ES-I3 (cell line): ENCODE measurements at regions not wholly inside any gene's neighbourhood (a gene's known extent, or its start where the extent isn't known, plus 50 kb on each side); places are given as distances from the start of the nearest gene placed in this dataset.
"Not testable (repeated sequence)": the region's sequence is repeated elsewhere in the genome, so short reads cannot be mapped to it uniquely, and the experiment has no call there.

ENCODE experiments used
- H3K36me3 ChIP-seq: 2 replicates; pipeline ENCODE4 v1.6.1; 2013; ENCODE audit warnings: mild to moderate bottlenecking, low read length, control low read depth, moderate library complexity; ENCODE audit not compliant: insufficient read depth
- H3K4me1 ChIP-seq: 2 replicates; pipeline ENCODE4 v1.6.1; 2013; ENCODE audit warnings: mild to moderate bottlenecking, control low read depth, low read length; ENCODE audit not compliant: insufficient read depth
- H3K9ac ChIP-seq: 2 replicates; pipeline ENCODE4 v1.6.1; 2013; ENCODE audit warnings: low read depth, mild to moderate bottlenecking, low read length, moderate library complexity
- H3K9me3 ChIP-seq: 2 replicates; pipeline ENCODE4 v1.6.1; 2013; ENCODE audit warnings: mild to moderate bottlenecking, low read length, moderate library complexity; ENCODE audit not compliant: control insufficient read depth, insufficient read depth

GRCh38 chr6:22126910-22127309 is 169.9 kb downstream of the PRL start:
- Histone ChIP-seq H3K4me1 (no peaks in the 10 kb centered on the region; the same call in 1 of the 2 replicates), H3K36me3 (no peaks in the 10 kb centered on the region; the same call in 1 of the 2 replicates), H3K9ac (no peak overlapping the region), H3K9me3 (peaks cover 3% of the 10 kb centered on the region; the same call in 1 of the 2 replicates)

- Histone ChIP-seq H3K9me3 (peaks cover 3% of the 10 kb centered on the region; the same call in 1 of the 2 replicates), H3K4me1 (no peaks in the 10 kb centered on the region; the same call in 1 of the 2 replicates), H3K36me3 (peaks cover 6% of the 10 kb centered on the region; the same call in 1 of the 2 replicates)
Measured at GRCh38 chr6:22129751-22130150, 167.1 kb downstream of the PRL start.

DNA sequence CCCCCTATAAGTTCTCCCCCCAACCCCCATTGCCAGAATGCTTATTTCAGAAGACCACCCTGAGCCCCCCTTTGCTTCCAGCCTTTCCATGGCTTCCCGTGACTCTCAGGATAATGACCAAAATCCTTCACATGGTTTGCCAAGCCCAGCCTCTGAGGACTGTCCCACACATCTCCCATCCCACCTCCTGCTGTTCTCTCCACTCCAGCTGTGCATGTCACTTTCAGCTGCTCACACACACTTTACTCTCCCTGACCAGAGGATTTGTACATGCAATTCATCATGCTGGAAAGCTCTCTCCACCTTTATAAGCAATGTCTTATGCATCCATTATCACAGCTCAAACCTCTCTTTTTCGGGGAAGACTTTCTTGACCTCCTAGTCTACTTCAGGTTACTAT is 164.2 kb downstream of the PRL start:
- Histone ChIP-seq H3K9me3 (no peaks in the 10 kb centered on the region; the same call in 1 of the 2 replicates), H3K9ac (no peak overlapping the region), H3K36me3 (peaks cover 6% of the 10 kb centered on the region; the same call in 1 of the 2 replicates), H3K4me1 (no peaks in the 10 kb centered on the region; the same call in 1 of the 2 replicates)

More at GRCh38 chr6:22129751-22130150, 167.1 kb downstream of the PRL start:
- no peak overlapping the region for H3K9ac ChIP-seq

GRCh38 chr6:22133357-22133756 is 163.5 kb downstream of the PRL start:
- Histone ChIP-seq H3K4me1 (no peaks in the 10 kb centered on the region; the same call in 1 of the 2 replicates), H3K9ac (no peak overlapping the region), H3K36me3 (peaks cover 6% of the 10 kb centered on the region; the same call in 1 of the 2 replicates)

GRCh38 chr6:22134308-22134707 is 162.5 kb downstream of the PRL start:
- Histone ChIP-seq H3K9me3 (no peaks in the 10 kb centered on the region; the same call in 1 of the 2 replicates), H3K36me3 (peaks cover 6% of the 10 kb centered on the region; the same call in 1 of the 2 replicates), H3K9ac (no peak overlapping the region), H3K4me1 (no peaks in the 10 kb centered on the region; the same call in 1 of the 2 replicates)

More at GRCh38 chr6:22133357-22133756, 163.5 kb downstream of the PRL start:
- H3K9me3 ChIP-seq, result no peaks in the 10 kb centered on the region; the same call in 1 of the 2 replicates

- no peaks in the 10 kb centered on the region for H3K4me1 ChIP-seq
- H3K9me3 ChIP-seq, result no peaks in the 10 kb centered on the region; the same call in 1 of the 2 replicates
- peaks cover 6% of the 10 kb centered on the region; the same call in 1 of the 2 replicates for H3K36me3 ChIP-seq
- H3K9ac ChIP-seq, result no peak overlapping the region
Measured at GRCh38 chr6:22135395-22135794, 161.4 kb downstream of the PRL start.

- H3K9me3 ChIP-seq, H3K4me1 ChIP-seq, H3K9ac ChIP-seq, H3K36me3 ChIP-seq: not testable (repeated sequence)
Measured at GRCh38 chr6:22140736-22141135, 156.1 kb downstream of the PRL start.

DNA sequence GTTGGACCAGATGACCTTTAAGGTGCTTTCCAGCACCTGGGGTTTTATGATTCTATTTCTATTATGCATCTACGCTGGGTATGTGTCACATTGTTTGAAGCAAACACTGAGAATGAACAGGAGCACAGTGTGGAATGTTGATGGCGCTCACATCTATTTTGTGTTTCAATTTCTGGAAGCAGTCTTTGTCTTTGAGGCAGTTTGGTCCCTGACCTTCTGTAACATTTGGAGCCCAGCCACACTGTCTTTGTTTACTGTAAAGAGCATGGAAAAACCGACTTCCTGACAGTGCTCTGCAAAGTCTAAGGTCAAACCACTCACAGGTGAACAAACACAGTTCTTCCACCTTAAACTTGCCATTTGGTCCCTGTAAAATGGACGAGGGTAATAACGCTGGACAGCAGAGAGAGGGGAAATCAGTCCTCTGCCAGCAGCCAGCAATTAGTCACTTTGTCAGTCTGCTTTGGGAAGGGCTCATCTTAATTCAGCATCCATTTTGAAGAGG is 155.5 kb downstream of the PRL start:
- H3K9me3 ChIP-seq, result no peaks in the 10 kb centered on the region
- peaks cover 11% of the 10 kb centered on the region; the same call in 1 of the 2 replicates for H3K4me1 ChIP-seq
- no peak overlapping the region for H3K9ac ChIP-seq
- H3K36me3 ChIP-seq, result no peaks in the 10 kb centered on the region; the same call in 1 of the 2 replicates

- no peaks in the 10 kb centered on the region; the same call in 1 of the 2 replicates for H3K36me3 ChIP-seq
- H3K4me1 ChIP-seq, result peaks cover 22% of the 10 kb centered on the region
- H3K9ac ChIP-seq, result no peak overlapping the region
- no peaks in the 10 kb centered on the region for H3K9me3 ChIP-seq
Measured at GRCh38 chr6:22142856-22143255, 154.0 kb downstream of the PRL start.

DNA sequence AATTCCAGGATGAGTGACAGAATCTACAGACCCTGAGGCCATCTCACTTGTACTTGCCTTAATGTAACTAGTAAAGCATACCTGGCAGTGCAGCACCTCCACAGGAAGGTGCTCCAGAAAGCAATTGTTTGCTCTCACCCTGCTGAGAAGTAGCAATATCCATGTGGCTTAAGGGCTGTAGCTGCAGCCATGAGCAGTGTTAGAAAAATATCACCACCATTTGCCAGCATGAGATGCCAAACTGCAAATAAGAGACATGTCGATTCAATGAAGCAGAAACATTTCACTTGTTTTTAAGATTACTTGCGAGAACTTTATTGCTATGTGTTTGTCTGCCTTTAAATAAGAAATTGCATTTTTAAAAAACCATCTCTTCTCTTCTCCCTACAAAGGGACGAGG is 151.5 kb downstream of the PRL start:
- peaks cover 31% of the 10 kb centered on the region for H3K4me1 ChIP-seq
- no peak overlapping the region for H3K9ac ChIP-seq

DNA sequence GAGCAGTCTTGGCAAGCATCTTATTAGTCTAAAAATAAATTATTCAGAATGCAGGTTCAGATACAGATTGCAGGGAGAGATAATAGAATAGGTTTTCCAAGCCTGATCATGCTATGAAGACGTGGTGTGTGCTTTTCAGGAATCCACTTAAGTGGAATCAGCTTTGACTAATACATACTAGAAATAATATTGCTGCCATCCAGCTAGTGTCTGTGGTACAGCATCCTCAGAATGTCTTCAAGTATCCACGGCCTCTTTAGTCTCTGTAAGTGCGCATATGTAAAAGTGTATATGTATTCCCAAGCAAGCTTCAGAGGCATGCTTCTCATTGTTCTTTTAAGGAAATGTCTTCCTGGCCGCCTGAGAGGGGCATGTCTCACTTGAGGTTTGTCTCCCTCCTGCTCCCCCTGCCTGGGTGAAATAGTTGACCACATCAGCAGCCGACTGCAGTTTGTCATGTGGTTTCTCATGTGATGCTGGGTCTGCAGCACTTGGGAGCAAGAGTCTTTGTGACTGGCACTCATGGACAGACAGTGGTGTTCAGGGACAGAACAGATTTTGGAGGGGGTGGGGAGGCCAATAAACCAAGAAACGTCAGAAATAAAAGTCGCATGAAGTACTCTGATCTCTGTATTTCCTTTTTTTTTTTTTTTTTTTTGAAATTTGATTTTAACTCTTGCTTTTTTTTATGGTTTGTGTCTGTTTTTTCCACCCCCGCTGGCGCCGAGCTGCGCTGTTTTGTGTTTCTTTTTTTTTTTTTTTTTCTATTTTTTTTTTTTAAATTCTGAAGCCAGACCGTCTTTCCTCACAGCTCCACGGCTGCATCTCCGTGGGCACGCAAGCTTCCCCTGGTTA is 150.8 kb downstream of the PRL start:
- Histone ChIP-seq H3K9me3 (no peaks in the 10 kb centered on the region), H3K4me1 (peaks cover 31% of the 10 kb centered on the region), H3K36me3 (no peaks in the 10 kb centered on the region), H3K9ac (no peak overlapping the region)

More for the DNA sequence above, 151.5 kb downstream of the PRL start:
- Histone ChIP-seq H3K9me3 (no peaks in the 10 kb centered on the region), H3K36me3 (no peaks in the 10 kb centered on the region; the same call in 1 of the 2 replicates)

DNA sequence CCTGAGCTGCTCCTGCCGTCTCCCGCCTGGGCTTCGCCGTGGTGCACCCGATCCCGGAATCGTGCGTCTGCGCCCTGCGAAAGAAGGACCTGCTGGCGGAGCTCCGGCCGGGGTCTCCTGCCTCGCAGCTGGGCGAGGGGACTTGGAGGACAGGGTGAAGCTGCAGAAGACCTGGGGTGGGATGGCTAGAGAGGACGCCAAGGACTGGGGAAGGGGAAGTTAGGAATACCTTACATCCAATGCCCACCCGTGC is 150.2 kb downstream of the PRL start:
- H3K36me3 ChIP-seq, result no peaks in the 10 kb centered on the region
- no peaks in the 10 kb centered on the region for H3K9me3 ChIP-seq
- H3K9ac ChIP-seq, result no peak overlapping the region
- H3K4me1 ChIP-seq, result peaks cover 31% of the 10 kb centered on the region

DNA sequence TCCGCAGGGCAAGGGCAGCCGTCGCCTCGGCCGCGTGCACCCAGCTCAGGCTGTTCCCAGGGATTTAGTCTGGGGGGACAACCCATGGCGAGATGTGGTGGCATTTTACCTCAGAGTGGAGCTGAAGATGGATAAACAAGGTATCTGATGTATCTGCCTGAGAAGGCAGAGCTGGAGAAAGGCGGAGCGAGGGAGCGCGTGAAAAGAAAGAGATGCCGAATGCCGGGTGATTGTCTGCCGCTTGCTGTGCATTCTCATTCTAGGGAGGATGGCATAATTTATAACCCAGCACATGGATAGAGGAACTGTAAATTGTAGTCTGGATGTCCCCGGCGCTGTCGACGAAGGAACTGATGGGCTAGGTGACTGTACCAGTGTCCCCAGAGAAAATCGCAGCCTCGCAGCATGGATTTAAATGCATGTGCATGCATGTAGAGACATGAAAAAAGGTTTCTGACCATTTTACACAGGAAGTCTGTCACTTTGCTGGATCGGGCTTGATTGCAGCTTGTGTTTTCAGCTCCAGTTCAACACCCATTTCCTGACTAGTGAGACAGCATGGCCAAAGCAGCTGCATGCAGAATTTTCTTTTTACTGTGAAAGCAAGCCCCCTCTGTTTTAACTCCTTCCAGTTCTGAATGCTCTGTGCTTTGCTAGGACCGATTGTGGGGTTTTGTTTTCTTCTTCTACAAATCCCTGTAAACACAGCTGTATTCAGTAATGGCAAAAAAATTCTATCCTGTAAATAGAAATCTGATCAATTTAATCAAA is 149.7 kb downstream of the PRL start:
- H3K9ac ChIP-seq, result no peak overlapping the region
- H3K4me1 ChIP-seq, result peaks cover 31% of the 10 kb centered on the region
- H3K9me3 ChIP-seq, result no peaks in the 10 kb centered on the region
- no peaks in the 10 kb centered on the region for H3K36me3 ChIP-seq
